Peyer's patch (tissue), 4 donors: ENCODE measurements at regions not wholly inside any gene's neighbourhood (a gene's known extent, or its start where the extent isn't known, plus 50 kb on each side); places are given as distances from the start of the nearest gene placed in this dataset.

Experiments used
- DNase-seq, 3 donors: peaks; one replicate each; pipeline ENCODE4 v3.0.0-alpha.2; 2017 to 2019
- H3K27ac ChIP-seq, 4 donors: fragments of 200-600 bp; sonication (generic); one replicate each; pipeline ENCODE4 v1.5.1; 2016 to 2019
- H3K27me3 ChIP-seq, 2 donors: fragments of 200-600 bp; sonication (generic); one replicate each; pipeline ENCODE4 v1.5.1; 2019
- H3K36me3 ChIP-seq, 3 donors: fragments of 200-600 bp; sonication (generic); one replicate each; pipeline ENCODE4 v1.5.1; 2016 to 2019
- H3K4me1 ChIP-seq, 4 donors: fragments of 200-600 bp; sonication (generic); one replicate each; pipeline ENCODE4 v1.5.1; 2016 to 2019
- H3K4me3 ChIP-seq, 4 donors: fragments of 200-600 bp; sonication (generic); 1 replicate in 3 of 4; 2 replicates in 1 of 4; pipeline ENCODE4 v1.5.1; 2016 to 2019; ENCODE audit warnings: mild to moderate bottlenecking in 1 of 4
- H3K9me3 ChIP-seq, 4 donors: fragments of 200-600 bp; sonication (generic); one replicate each; pipeline ENCODE4 v1.5.1; 2016 to 2019; ENCODE audit warnings: mild to moderate bottlenecking in 1 of 4
- POLR2A ChIP-seq, 2 donors: fragments of 450-650 bp; IDR thresholded peaks; one replicate each; pipeline ENCODE4 v1.5.1; 2017; ENCODE audit warnings: antibody characterized with exemption in 2 of 2, mild to moderate bottlenecking in 2 of 2, moderate library complexity in 2 of 2
- TF ChIP-seq, protein P1 (sequence below), 6 experiments: fragments of 450-650 bp in 4 of 6; fragments of 200-600 bp in 2 of 6; sonication (generic) in 1 of 6; IDR thresholded peaks; one replicate each; pipeline ENCODE4 v1.5.1; 2017 to 2019; ENCODE audit warnings: antibody characterized with exemption in 6 of 6, mild to moderate bottlenecking in 3 of 6, moderate library complexity in 1 of 6

DNA sequence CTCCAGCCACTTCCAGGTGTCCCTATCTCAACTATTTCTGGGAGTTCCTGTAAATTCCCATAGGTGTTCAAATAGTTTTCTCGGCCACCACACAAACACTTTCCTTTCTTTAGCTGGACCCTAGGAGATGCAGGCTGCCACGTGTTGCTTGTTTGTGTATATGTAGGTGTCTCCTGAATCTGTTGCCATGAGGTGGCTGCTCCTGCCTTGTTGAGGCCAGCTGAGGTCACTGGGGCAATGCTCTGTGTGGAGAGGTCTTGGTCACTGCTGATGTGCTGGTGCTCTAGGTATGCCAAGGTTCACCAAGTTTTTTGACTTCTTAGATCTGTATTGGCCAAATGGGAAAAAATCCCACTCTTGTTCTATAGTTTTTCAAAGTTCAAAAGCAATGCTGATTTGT is 132.5 kb upstream of the CHD1 start:
- TF ChIP-seq, protein P1, sequence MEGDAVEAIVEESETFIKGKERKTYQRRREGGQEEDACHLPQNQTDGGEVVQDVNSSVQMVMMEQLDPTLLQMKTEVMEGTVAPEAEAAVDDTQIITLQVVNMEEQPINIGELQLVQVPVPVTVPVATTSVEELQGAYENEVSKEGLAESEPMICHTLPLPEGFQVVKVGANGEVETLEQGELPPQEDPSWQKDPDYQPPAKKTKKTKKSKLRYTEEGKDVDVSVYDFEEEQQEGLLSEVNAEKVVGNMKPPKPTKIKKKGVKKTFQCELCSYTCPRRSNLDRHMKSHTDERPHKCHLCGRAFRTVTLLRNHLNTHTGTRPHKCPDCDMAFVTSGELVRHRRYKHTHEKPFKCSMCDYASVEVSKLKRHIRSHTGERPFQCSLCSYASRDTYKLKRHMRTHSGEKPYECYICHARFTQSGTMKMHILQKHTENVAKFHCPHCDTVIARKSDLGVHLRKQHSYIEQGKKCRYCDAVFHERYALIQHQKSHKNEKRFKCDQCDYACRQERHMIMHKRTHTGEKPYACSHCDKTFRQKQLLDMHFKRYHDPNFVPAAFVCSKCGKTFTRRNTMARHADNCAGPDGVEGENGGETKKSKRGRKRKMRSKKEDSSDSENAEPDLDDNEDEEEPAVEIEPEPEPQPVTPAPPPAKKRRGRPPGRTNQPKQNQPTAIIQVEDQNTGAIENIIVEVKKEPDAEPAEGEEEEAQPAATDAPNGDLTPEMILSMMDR (IDR thresholded peaks at IDR 0.05) = no peak
- H3K27ac ChIP-seq = no peak overlapping the region

DNA sequence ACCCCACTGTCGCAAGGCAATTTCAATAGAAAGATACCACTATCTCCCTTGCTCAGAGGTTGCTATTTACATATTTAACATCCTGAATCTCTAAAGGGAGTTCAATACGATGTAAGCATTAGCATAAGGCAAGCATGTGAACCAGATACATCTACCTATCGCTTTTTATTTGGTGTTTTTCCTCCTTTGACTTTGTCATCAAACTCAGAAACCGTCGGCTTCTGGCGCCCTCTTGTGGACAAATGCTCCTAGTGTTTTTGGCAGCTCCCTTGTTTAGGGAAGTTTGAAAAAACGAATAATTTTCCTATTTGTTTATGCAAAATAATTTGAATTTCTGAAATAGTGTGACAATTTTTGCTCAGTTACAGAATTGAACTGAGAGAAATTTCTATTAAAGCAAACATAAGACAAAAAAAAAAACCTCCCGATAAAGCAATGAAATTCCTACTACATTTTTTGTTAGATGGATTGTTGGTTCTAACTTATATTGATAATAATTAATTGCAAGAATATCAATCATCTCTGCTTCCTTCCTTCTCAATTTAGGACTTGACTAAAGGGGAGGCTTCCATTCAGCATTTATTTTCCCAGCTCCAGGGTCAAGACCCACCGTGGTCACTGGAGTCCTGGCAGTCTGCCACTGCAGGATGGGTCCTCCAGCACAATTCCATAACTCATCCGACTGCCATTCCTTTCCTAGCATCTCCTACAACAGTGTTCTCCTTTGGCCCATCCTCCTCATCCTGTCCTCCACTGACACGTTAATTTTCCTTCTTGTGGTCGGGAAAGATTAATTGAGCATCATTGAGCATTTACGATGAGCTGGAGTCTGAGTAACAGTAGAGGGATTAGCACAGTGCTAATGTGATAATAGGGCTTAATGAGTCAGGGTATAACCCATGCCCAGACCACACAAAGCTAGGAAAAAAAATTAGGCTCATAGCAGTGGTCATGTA is 131.8 kb upstream of the CHD1 start:
- no peaks in the 10 kb centered on the region for H3K27me3 ChIP-seq
- peaks cover 0 to 5% (median 0%) of the 10 kb centered on the region in 4 donors for H3K4me1 ChIP-seq
- no peak overlapping the region for H3K27ac ChIP-seq
- H3K4me3 ChIP-seq = no peak overlapping the region
- H3K9me3 ChIP-seq = no peaks in the 10 kb centered on the region
- TF ChIP-seq POLR2A (IDR thresholded peaks at IDR 0.05) = no peak
- TF ChIP-seq, protein P1 (IDR thresholded peaks at IDR 0.05) = peak; percentile 85 to 92 (median 90)
- H3K36me3 ChIP-seq = no peaks in the 10 kb centered on the region
- DNase-seq = peak; percentile 79 to 95 (median 87)

More for the DNA sequence above, 132.5 kb upstream of the CHD1 start:
- DNase-seq = no peak
- no peaks in the 10 kb centered on the region for H3K9me3 ChIP-seq
- H3K27me3 ChIP-seq = no peaks in the 10 kb centered on the region
- H3K4me1 ChIP-seq = peaks cover 0 to 5% (median 0%) of the 10 kb centered on the region in 4 donors
- H3K4me3 ChIP-seq = no peak overlapping the region
- H3K36me3 ChIP-seq = no peaks in the 10 kb centered on the region

DNA sequence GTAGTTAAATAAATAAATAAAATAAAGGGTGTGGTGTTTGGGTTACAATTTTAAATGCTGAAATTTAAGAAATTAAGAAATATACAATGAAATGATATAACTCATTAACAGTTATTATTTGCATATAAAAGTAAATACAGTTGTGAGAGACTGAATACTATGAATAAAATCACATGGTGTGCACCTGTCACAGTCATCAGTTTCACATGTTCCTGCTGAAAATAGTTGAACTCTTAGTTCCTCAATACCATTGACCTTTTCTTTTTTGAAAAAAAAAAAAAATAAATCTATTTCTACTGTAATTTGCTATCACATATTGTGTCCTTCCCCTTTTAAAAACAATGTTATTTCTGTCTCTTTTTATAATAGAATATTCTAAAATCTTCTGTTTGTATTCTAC is 130.9 kb upstream of the CHD1 start:
- Histone ChIP-seq H3K4me1 (peaks cover 0 to 5% (median 0%) of the 10 kb centered on the region in 4 donors), H3K27me3 (no peaks in the 10 kb centered on the region), H3K27ac (no peak overlapping the region), H3K9me3 (no peaks in the 10 kb centered on the region), H3K36me3 (no peaks in the 10 kb centered on the region), H3K4me3 (no peak overlapping the region)
- DNase-seq = no peak
- no peak for TF ChIP-seq POLR2A (IDR thresholded peaks at IDR 0.05)
- TF ChIP-seq, protein P1 (IDR thresholded peaks at IDR 0.05) = no peak

DNA sequence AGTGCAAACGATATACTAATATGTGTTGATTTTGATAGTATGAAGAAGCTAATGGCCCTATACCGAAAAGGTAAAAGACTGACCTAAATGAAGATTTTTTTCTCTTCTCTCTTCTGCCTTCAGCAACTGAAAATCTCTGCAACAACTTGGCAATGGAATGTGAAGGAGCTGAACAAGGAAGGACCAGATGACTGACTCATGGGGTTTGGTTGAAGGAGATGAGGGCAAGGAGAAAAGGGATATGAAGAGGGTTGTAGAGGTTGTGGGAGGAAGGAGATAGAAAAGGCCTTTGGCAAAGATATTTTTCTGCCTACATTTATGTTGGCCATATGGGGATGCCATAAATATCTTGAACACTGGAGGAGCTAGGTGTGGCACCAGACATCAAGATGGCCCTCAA is 129.7 kb upstream of the CHD1 start:
- TF ChIP-seq, protein P1 (IDR thresholded peaks at IDR 0.05) = no peak
- TF ChIP-seq POLR2A (IDR thresholded peaks at IDR 0.05) = no peak
- Histone ChIP-seq H3K4me1 (peaks cover 0 to 5% (median 0%) of the 10 kb centered on the region in 4 donors), H3K36me3 (no peaks in the 10 kb centered on the region), H3K9me3 (no peaks in the 10 kb centered on the region), H3K27me3 (no peaks in the 10 kb centered on the region), H3K27ac (no peak overlapping the region), H3K4me3 (no peak overlapping the region)
- no peak for DNase-seq

DNA sequence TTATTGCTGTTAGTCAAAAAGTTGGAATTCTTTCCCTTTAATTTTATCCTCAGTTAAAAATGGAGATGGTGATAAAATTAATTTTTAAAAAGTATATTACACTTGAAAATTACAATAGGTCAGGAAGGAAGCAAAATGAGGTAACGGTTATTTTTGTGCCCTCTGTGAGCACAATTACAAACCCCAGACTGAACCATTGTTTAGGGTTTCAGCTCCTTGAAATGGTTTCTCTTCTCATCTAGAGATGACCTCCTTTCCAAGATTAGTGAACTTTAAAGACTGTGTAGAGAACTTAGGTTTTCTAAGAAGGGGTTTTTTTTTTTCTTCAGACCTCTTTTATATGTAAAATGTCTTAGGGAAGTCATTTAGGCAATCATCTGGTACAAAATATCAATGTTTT is 126.2 kb upstream of the CHD1 start:
- Histone ChIP-seq H3K36me3 (no peaks in the 10 kb centered on the region), H3K4me1 (no peaks in the 10 kb centered on the region), H3K27ac (no peak overlapping the region), H3K9me3 (no peaks in the 10 kb centered on the region), H3K27me3 (no peaks in the 10 kb centered on the region), H3K4me3 (no peak overlapping the region)
- no peak for TF ChIP-seq POLR2A (IDR thresholded peaks at IDR 0.05)
- TF ChIP-seq, protein P1 (IDR thresholded peaks at IDR 0.05) = no peak
- DNase-seq = no peak
